ENCODE measurements at regions not wholly inside any gene's neighbourhood (a gene's known extent, or its start where the extent isn't known, plus 50 kb on each side); places are given as distances from the start of the nearest gene placed in this dataset.

DNA sequence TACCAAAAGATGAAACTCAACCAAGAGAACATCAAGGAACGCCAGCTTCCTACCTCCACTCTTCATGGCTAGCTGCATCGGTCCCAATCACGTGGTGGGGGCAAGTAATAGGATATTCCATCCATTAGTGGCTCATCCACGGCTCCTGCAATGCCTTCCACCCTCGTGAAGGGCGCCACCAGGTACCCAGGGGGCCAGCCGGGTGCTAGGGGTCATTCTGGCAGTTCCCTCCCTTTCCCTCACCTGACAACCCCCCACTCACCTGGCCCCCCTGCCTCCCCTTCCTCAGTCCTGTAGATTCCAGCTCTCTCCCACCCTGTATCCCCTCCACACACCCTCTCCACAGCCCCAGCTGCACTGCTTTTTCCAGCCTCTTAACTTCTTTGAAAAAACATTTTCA lies 161.9 kb downstream of the URI1 start:
- H3K9me3 ChIP-seq = no peaks in the 10 kb centered on the region
- H3K27me3 ChIP-seq (replicated peaks in 1 of 7) = peaks cover 0 to 12% (median 0%) of the 10 kb centered on the region in 7 donors
- no peaks in the 10 kb centered on the region for H3K4me1 ChIP-seq
- no peak overlapping the region for H3K4me3 ChIP-seq
- intact Hi-C loops (cut with DNase I; ENCODE audit: low total_unique reads) = no loop called here
- WGBS, 5 donors = 64 to 81% (median 77%) methylated on average over 7 of the region's 7 CpGs
- no peaks in the 10 kb centered on the region for H3K36me3 ChIP-seq
- TF ChIP-seq POLR2AphosphoS5 (IDR thresholded peaks at IDR 0.05) = no peak
- TF ChIP-seq, protein P1, sequence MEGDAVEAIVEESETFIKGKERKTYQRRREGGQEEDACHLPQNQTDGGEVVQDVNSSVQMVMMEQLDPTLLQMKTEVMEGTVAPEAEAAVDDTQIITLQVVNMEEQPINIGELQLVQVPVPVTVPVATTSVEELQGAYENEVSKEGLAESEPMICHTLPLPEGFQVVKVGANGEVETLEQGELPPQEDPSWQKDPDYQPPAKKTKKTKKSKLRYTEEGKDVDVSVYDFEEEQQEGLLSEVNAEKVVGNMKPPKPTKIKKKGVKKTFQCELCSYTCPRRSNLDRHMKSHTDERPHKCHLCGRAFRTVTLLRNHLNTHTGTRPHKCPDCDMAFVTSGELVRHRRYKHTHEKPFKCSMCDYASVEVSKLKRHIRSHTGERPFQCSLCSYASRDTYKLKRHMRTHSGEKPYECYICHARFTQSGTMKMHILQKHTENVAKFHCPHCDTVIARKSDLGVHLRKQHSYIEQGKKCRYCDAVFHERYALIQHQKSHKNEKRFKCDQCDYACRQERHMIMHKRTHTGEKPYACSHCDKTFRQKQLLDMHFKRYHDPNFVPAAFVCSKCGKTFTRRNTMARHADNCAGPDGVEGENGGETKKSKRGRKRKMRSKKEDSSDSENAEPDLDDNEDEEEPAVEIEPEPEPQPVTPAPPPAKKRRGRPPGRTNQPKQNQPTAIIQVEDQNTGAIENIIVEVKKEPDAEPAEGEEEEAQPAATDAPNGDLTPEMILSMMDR (IDR thresholded peaks at IDR 0.05 in 8 of 11, conservative IDR thresholded peaks at IDR 0.05 in 3 of 11) = no peak
- no peak for TF ChIP-seq POLR2A (IDR thresholded peaks at IDR 0.05)
- H3K27ac ChIP-seq = no peak overlapping the region
- peak; percentile 39 for DNase-seq

DNA sequence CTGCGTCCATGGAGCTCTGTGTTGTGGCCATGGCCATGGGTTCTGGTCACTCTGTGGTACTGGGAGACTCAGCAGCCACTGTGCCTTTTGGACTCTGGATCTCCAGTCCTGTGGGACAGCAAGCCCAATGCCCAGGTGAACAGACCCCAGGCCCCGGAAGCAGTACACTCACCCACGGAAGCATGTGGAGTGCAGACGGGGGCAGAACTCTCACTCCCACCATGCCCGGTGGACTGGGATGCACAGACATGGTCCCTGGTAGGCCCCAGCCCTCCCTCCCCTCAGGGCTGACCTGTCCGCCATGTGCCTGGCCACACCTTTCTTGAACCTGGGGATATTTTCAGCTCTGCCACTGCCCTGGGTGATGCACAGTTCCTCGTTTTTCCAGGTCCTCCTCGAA lies 163.3 kb downstream of the URI1 start:
- H3K27me3 ChIP-seq (replicated peaks in 1 of 7) = peaks cover 0 to 12% (median 0%) of the 10 kb centered on the region in 7 donors
- no peak for DNase-seq
- intact Hi-C loops (cut with DNase I; ENCODE audit: low total_unique reads) = no loop called here
- H3K4me1 ChIP-seq = no peaks in the 10 kb centered on the region
- no peaks in the 10 kb centered on the region for H3K36me3 ChIP-seq
- H3K9me3 ChIP-seq = no peaks in the 10 kb centered on the region
- no peak overlapping the region for H3K27ac ChIP-seq
- 66 to 92% (median 88%) methylated on average over 4 to 8 of the region's 8 CpGs for WGBS, 5 donors
- TF ChIP-seq, protein P1 (IDR thresholded peaks at IDR 0.05 in 8 of 11, conservative IDR thresholded peaks at IDR 0.05 in 3 of 11) = no peak
- TF ChIP-seq POLR2A (IDR thresholded peaks at IDR 0.05) (no peak), POLR2AphosphoS5 (IDR thresholded peaks at IDR 0.05) (no peak)
- H3K4me3 ChIP-seq = no peak overlapping the region

DNA sequence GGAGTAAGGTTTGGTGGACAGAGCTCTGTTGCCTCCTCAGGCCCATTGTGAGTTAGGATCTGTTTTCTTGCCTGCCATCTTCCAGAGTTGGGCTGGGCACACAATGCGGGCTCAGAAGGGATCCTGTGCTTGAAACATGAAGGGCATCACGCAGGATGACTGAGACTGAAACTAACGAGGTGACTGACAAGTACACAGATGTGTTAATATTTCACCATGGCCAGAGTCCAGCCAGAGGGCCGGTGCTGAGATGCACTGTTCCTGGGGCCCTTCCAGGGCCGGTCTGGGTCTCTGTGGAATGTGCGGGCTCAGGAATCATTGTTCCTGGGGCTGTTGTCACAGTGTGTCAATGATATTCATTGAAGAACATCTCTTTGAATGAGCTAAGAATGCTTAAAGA lies 163.7 kb downstream of the URI1 start:
- intact Hi-C loops (cut with DNase I; ENCODE audit: low total_unique reads) = no loop called here
- H3K27ac ChIP-seq = no peak overlapping the region
- H3K4me1 ChIP-seq = no peaks in the 10 kb centered on the region
- H3K27me3 ChIP-seq (replicated peaks in 1 of 7) = peaks cover 0 to 12% (median 0%) of the 10 kb centered on the region in 7 donors
- TF ChIP-seq POLR2AphosphoS5 (IDR thresholded peaks at IDR 0.05) = no peak
- TF ChIP-seq, protein P1 (IDR thresholded peaks at IDR 0.05 in 8 of 11, conservative IDR thresholded peaks at IDR 0.05 in 3 of 11) = no peak
- no peak for TF ChIP-seq POLR2A (IDR thresholded peaks at IDR 0.05)
- no peak overlapping the region for H3K4me3 ChIP-seq
- 81 to 91% (median 86%) methylated on average over 6 of the region's 6 CpGs for WGBS, 5 donors
- H3K9me3 ChIP-seq = no peaks in the 10 kb centered on the region
- no peaks in the 10 kb centered on the region for H3K36me3 ChIP-seq
- peak; percentile 29 for DNase-seq

DNA sequence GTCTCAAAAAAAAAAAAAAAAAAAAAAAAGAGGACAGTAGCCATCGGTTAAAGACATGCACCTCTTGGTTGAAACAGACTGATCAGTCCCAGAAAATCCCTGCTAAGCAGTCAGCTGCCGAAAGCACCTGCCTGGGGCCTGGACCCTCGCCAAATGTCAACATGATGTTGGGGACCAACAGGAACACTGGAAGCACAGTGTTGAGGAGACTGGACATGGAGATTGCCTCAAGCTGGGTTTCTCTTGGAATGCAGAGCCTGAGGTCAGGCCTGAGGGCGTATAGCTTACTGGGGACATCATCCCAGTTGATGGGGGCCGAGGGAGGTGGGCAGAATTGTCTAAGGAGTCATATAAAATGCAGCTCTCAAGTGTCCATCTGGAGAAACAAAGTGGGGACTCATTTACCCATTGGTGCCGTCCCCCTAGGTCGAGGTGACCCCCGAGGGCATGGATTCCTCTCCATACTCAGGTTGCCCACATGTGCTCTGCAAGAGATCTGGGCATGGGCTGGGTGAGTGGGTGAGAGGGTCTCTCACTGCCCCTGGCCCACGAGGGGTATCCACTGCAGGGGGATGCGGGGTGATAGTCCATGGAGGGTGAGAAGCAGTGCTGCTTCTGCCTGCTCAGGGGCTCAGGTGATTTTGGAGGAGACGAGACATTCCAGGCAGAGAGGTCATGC lies 164.5 kb downstream of the URI1 start:
- Histone ChIP-seq H3K4me1 (no peaks in the 10 kb centered on the region), H3K9me3 (no peaks in the 10 kb centered on the region), H3K27me3 (replicated peaks in 1 of 7) (peaks cover 0 to 12% (median 0%) of the 10 kb centered on the region in 7 donors), H3K4me3 (no peak overlapping the region), H3K27ac (no peak overlapping the region), H3K36me3 (no peaks in the 10 kb centered on the region)
- DNase-seq = peak; percentile 20
- TF ChIP-seq POLR2AphosphoS5 (IDR thresholded peaks at IDR 0.05) (no peak), POLR2A (IDR thresholded peaks at IDR 0.05) (no peak)
- TF ChIP-seq, protein P1 (IDR thresholded peaks at IDR 0.05 in 8 of 11, conservative IDR thresholded peaks at IDR 0.05 in 3 of 11) = no peak
- intact Hi-C loops (cut with DNase I; ENCODE audit: low total_unique reads) = no loop called here
- 76 to 90% (median 84%) methylated on average over 9 to 11 of the region's 11 CpGs for WGBS, 5 donors
